Spleen (tissue), 7 donors: ENCODE measurements at regions not wholly inside any gene's neighbourhood (a gene's known extent, or its start where the extent isn't known, plus 50 kb on each side); places are given as distances from the start of the nearest gene placed in this dataset.

Experiments used
- POLR2A ChIP-seq, 3 donors: fragments of 450-650 bp; IDR thresholded peaks; one replicate each; pipeline ENCODE4 v1.5.1; 2017; ENCODE audit warnings: antibody characterized with exemption in 3 of 3, mild to moderate bottlenecking in 1 of 3
- POLR2AphosphoS5 ChIP-seq, 3 donors: sonication (generic); formaldehyde crosslinking; IDR thresholded peaks; one replicate each; pipeline ENCODE4 v1.5.1; 2017; ENCODE audit warnings: antibody characterized with exemption in 3 of 3
- TF ChIP-seq, protein P1 (sequence below), 11 experiments: fragments of 200-600 bp in 7 of 11; fragments of 450-650 bp in 4 of 11; sonication (generic) in 4 of 11; IDR thresholded peaks in 8 of 11; conservative IDR thresholded peaks in 3 of 11; 1 replicate in 7 of 11; 2 replicates in 4 of 11; pipeline versions ENCODE4 v1.4.0 to v1.8.0; 2016 to 2021; ENCODE audit warnings: antibody characterized with exemption in 11 of 11, inconsistent platforms in 4 of 11, mild to moderate bottlenecking in 1 of 11
- donor health status: DM: no; HTN: no; CAD: no; lungs with moderate emphysema.
- donor health status: DM: no; HTN: no; CAD: no.
- donor health status: DM: no; HTN: no; CAD: no.

DNA sequence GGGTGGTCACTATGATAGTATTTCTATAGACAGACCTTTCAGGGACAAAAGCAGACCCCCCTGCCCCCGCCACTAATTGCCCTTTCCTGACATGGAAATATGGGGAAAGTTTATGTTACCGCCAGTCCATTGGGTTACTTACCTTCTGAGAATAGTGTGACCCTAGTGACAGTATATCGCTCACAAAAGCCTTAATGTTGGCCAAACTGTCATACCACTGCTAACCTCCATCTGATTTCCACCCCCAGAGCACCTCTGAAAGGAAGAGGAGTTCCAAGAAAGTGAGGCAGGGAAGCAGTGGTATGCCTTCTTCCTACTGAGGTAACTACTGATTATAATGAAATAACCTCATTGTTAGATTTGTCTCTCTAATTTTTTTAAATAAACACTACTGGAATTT is 67.5 kb upstream of the CCDC91 start:
- TF ChIP-seq, protein P1, sequence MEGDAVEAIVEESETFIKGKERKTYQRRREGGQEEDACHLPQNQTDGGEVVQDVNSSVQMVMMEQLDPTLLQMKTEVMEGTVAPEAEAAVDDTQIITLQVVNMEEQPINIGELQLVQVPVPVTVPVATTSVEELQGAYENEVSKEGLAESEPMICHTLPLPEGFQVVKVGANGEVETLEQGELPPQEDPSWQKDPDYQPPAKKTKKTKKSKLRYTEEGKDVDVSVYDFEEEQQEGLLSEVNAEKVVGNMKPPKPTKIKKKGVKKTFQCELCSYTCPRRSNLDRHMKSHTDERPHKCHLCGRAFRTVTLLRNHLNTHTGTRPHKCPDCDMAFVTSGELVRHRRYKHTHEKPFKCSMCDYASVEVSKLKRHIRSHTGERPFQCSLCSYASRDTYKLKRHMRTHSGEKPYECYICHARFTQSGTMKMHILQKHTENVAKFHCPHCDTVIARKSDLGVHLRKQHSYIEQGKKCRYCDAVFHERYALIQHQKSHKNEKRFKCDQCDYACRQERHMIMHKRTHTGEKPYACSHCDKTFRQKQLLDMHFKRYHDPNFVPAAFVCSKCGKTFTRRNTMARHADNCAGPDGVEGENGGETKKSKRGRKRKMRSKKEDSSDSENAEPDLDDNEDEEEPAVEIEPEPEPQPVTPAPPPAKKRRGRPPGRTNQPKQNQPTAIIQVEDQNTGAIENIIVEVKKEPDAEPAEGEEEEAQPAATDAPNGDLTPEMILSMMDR (IDR thresholded peaks at IDR 0.05 in 8 of 11, conservative IDR thresholded peaks at IDR 0.05 in 3 of 11) = no peak
- TF ChIP-seq POLR2AphosphoS5 (IDR thresholded peaks at IDR 0.05) = no peak
- no peak for TF ChIP-seq POLR2A (IDR thresholded peaks at IDR 0.05)
